Neural progenitor cell (in vitro differentiated cells): ENCODE measurements at regions not wholly inside any gene's neighbourhood (a gene's known extent, or its start where the extent isn't known, plus 50 kb on each side); places are given as distances from the start of the nearest gene placed in this dataset.

ENCODE experiments used
- DNase-seq: peaks from one replicate; pipeline ENCODE4 v3.0.0-alpha.2; 2016; ENCODE audit warnings: low spot score
- H2AFZ ChIP-seq: fragments of 200-600 bp; sonication (generic); replicated peaks from 2 replicates; pipeline ENCODE4 v1.6.1; 2016; ENCODE audit warnings: antibody characterized with exemption
- H3F3A ChIP-seq: fragments of 200-600 bp; sonication (generic); 2 replicates; pipeline ENCODE4 v1.6.1; 2016; ENCODE audit warnings: antibody characterized with exemption, low read depth
- H3K27ac ChIP-seq: fragments of 200-600 bp; sonication (generic); 2 replicates; pipeline ENCODE4 v1.5.1; 2016; ENCODE audit warnings: mild to moderate bottlenecking
- H3K27me3 ChIP-seq: fragments of 200-600 bp; sonication (generic); 2 replicates; pipeline ENCODE4 v1.6.1; 2016; ENCODE audit warnings: mild to moderate bottlenecking, moderate library complexity
- H3K36me3 ChIP-seq: fragments of 200-600 bp; sonication (generic); 2 replicates; pipeline ENCODE4 v1.5.1; 2016
- H3K4me1 ChIP-seq: fragments of 200-600 bp; sonication (generic); 2 replicates; pipeline ENCODE4 v1.6.1; 2016; ENCODE audit warnings: mixed run types
- H3K4me2 ChIP-seq: fragments of 200-600 bp; sonication (generic); 2 replicates; pipeline ENCODE4 v1.6.1; 2016
- H3K4me3 ChIP-seq: fragments of 200-600 bp; sonication (generic); 2 replicates; pipeline ENCODE4 v1.5.1; 2016
- H3K79me2 ChIP-seq: fragments of 200-600 bp; sonication (generic); 2 replicates; pipeline ENCODE4 v1.6.1; 2016; ENCODE audit warnings: low read depth
- H3K9ac ChIP-seq: fragments of 200-600 bp; sonication (generic); 2 replicates; pipeline ENCODE4 v1.6.1; 2016
- H3K9me3 ChIP-seq: fragments of 200-600 bp; sonication (generic); 2 replicates; pipeline ENCODE4 v1.5.1; 2016; ENCODE audit warnings: low read depth
- H4K20me1 ChIP-seq: fragments of 200-600 bp; sonication (generic); 2 replicates; pipeline ENCODE4 v1.6.1; 2016; ENCODE audit warnings: low read depth
- H3K27ac Mint-ChIP-seq: 3 replicates; pipeline ENCODE4 v1.8.0; 2021; ENCODE audit warnings: mixed read lengths
- H3K27me3 Mint-ChIP-seq: 2 replicates; pipeline ENCODE4 v1.8.0; 2022; ENCODE audit warnings: low read depth, mild to moderate bottlenecking, inconsistent platforms, moderate library complexity, mixed read lengths; ENCODE audit not compliant: insufficient read depth
- H3K36me3 Mint-ChIP-seq: 3 replicates; pipeline ENCODE4 v1.8.0; 2021; ENCODE audit warnings: mixed read lengths
- H3K4me1 Mint-ChIP-seq: 3 replicates; pipeline ENCODE4 v1.8.0; 2021; ENCODE audit warnings: mixed read lengths
- H3K4me3 Mint-ChIP-seq: 3 replicates; pipeline ENCODE4 v1.8.0; 2021; ENCODE audit warnings: mild to moderate bottlenecking, moderate library complexity, mixed read lengths
- H3K9me3 Mint-ChIP-seq: 3 replicates; pipeline ENCODE4 v1.8.0; 2020; ENCODE audit warnings: mixed read lengths
- EZH2 ChIP-seq: fragments of 200-600 bp; sonication (generic); IDR thresholded peaks from 2 replicates; pipeline ENCODE4 v1.6.1; 2017; ENCODE audit warnings: antibody characterized with exemption, mild to moderate bottlenecking, moderate library complexity
- EZH2phosphoT487 ChIP-seq: fragments of 200-600 bp; sonication (generic); IDR thresholded peaks from 2 replicates; pipeline ENCODE4 v1.6.1; 2017; ENCODE audit warnings: antibody characterized with exemption
- TF ChIP-seq, protein P1 (sequence below): fragments of 200-600 bp; sonication (generic); IDR thresholded peaks from 2 replicates; pipeline ENCODE4 v1.5.1; 2017; ENCODE audit warnings: antibody characterized with exemption, mild to moderate bottlenecking

DNA sequence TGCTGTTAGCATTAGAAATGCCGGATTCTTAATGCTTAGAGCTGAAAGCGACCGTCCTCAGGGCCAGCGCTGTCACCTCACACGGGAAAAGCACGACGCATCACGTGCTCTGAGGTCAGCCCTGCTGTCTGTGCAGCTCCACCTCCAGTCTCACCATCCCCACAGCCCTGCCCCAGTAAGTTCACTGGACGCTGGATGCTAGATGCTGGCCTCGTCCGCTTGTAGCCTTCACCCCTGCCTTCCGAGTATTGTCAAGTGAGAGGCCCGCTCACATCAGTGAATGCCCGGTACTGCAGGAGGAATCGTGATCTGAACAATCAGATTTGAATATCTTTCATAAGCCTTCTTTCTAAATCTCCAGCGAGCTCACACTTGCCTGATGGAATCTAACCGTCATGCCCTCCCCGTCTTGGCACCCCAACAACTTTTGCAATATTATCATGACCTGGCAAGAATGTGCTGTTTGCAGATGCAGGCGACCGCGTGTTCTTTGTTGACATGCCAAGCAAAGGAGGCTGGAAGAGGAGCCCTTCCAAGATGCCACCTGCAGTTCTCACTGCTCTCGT lies 64.9 kb downstream of the DLL1 start:
- Histone ChIP-seq H3K27me3 (no peaks in the 10 kb centered on the region), H3F3A (peaks cover 8% of the 10 kb centered on the region), H3K36me3 (no peaks in the 10 kb centered on the region), H3K9me3 (no peaks in the 10 kb centered on the region), H3K27ac (no peak overlapping the region), H3K79me2 (no peaks in the 10 kb centered on the region), H2AFZ (no peak overlapping the region), H4K20me1 (no peaks in the 10 kb centered on the region), H3K4me1 (peaks cover 28% of the 10 kb centered on the region), H3K4me2 (no peak overlapping the region), H3K4me3 (no peak overlapping the region), H3K9ac (no peak overlapping the region)
- Mint-ChIP-seq H3K4me1 (peaks cover 69% of the 10 kb centered on the region), H3K27ac (peak overlapping the region; percentile 72), H3K9me3 (no peaks in the 10 kb centered on the region), H3K27me3 (peaks cover 19% of the 10 kb centered on the region), H3K36me3 (no peaks in the 10 kb centered on the region), H3K4me3 (no peak overlapping the region)
- TF ChIP-seq EZH2 (no peak), EZH2phosphoT487 (no peak)
- TF ChIP-seq, protein P1, sequence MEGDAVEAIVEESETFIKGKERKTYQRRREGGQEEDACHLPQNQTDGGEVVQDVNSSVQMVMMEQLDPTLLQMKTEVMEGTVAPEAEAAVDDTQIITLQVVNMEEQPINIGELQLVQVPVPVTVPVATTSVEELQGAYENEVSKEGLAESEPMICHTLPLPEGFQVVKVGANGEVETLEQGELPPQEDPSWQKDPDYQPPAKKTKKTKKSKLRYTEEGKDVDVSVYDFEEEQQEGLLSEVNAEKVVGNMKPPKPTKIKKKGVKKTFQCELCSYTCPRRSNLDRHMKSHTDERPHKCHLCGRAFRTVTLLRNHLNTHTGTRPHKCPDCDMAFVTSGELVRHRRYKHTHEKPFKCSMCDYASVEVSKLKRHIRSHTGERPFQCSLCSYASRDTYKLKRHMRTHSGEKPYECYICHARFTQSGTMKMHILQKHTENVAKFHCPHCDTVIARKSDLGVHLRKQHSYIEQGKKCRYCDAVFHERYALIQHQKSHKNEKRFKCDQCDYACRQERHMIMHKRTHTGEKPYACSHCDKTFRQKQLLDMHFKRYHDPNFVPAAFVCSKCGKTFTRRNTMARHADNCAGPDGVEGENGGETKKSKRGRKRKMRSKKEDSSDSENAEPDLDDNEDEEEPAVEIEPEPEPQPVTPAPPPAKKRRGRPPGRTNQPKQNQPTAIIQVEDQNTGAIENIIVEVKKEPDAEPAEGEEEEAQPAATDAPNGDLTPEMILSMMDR, result no peak
- no peak for DNase-seq

- peaks cover 8% of the 10 kb centered on the region for H3F3A ChIP-seq
- H3K4me1 ChIP-seq, result peaks cover 27% of the 10 kb centered on the region
- H4K20me1 ChIP-seq, result no peaks in the 10 kb centered on the region
- peak overlapping the region; percentile 79 for H3K27ac Mint-ChIP-seq
- H3K9me3 ChIP-seq, result no peaks in the 10 kb centered on the region
- H3K27me3 ChIP-seq, result no peaks in the 10 kb centered on the region
- H3K36me3 ChIP-seq, result no peaks in the 10 kb centered on the region
- no peaks in the 10 kb centered on the region for H3K79me2 ChIP-seq
- peaks cover 64% of the 10 kb centered on the region for H3K4me1 Mint-ChIP-seq
- H3K36me3 Mint-ChIP-seq, result no peaks in the 10 kb centered on the region
- peak; percentile 45 for DNase-seq
- no peak overlapping the region for H3K9ac ChIP-seq
- TF ChIP-seq, protein P1, result no peak
- TF ChIP-seq EZH2, result no peak
- TF ChIP-seq EZH2phosphoT487, result no peak
- no peak overlapping the region for H3K4me2 ChIP-seq
- no peak overlapping the region for H3K27ac ChIP-seq
- H3K27me3 Mint-ChIP-seq, result peaks cover 19% of the 10 kb centered on the region
- H3K9me3 Mint-ChIP-seq, result no peaks in the 10 kb centered on the region
- no peak overlapping the region for H2AFZ ChIP-seq
- H3K4me3 ChIP-seq, result no peak overlapping the region
- no peak overlapping the region for H3K4me3 Mint-ChIP-seq
Measured at GRCh38 chr6:170224694-170225660, 65.9 kb downstream of the DLL1 start.

DNA sequence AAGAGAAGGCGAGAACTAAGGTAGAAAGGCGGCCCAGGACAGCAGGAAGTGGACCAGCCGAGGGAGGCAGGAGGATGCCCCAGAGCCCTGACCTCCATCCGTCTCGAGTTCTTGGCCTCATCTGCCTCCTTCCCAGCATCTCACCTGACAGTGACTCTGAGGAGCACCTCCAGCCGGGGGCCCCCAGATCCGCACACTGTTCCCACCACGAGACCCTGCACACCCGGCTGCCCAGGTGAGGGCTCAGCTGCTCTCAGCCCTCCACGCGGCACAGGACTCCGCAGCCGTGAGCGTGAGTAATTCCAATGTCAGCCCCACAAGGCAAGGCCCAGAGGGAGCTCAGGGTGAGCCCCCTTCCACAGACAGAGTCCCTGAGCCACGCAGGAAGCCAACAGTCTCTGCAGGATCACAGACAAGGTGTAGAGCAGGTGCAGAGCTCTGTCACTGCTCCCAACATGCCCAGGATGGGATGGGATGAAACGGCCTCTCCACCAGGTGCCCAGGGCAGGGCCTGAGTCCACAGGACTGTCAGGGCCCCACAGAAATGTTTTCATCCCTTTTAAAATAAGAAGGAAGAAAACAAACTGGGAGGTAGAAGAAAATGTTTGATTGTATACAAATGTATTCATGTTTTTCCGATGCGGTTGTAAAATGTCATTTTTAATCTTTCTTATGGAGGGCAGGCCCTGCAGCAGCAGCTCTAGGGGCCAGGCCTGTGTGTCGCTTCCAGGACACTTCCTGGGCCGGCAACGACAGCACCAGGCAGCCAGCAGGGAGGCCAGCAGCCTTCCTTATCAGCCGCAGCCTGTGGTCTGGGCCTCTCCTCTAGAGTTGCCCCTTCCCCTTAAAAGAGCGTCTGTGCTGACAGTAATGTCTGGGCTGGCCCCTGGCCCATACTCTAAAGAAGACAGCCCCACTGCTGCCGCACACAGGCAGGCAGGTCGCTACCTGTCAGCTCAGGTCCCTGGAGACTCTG lies 66.9 kb downstream of the DLL1 start:
- Mint-ChIP-seq H3K4me1 (peaks cover 61% of the 10 kb centered on the region), H3K27me3 (peaks cover 13% of the 10 kb centered on the region), H3K27ac (peak overlapping the region; percentile 79), H3K4me3 (no peak overlapping the region), H3K36me3 (no peaks in the 10 kb centered on the region), H3K9me3 (no peaks in the 10 kb centered on the region)
- H3F3A ChIP-seq, result peaks cover 8% of the 10 kb centered on the region
- no peak overlapping the region for H2AFZ ChIP-seq
- no peaks in the 10 kb centered on the region for H3K9me3 ChIP-seq
- H3K27me3 ChIP-seq, result no peaks in the 10 kb centered on the region
- DNase-seq, result no peak
- no peak overlapping the region for H3K9ac ChIP-seq
- no peaks in the 10 kb centered on the region for H3K36me3 ChIP-seq
- no peak overlapping the region for H3K27ac ChIP-seq
- no peak overlapping the region for H3K4me3 ChIP-seq
- no peaks in the 10 kb centered on the region for H4K20me1 ChIP-seq
- H3K4me1 ChIP-seq, result peaks cover 27% of the 10 kb centered on the region
- no peaks in the 10 kb centered on the region for H3K79me2 ChIP-seq
- TF ChIP-seq EZH2phosphoT487, result no peak
- no peak for TF ChIP-seq EZH2
- TF ChIP-seq, protein P1, result no peak
- H3K4me2 ChIP-seq, result no peak overlapping the region
